ENCODE measurements at regions not wholly inside any gene's neighbourhood (a gene's known extent, or its start where the extent isn't known, plus 50 kb on each side); places are given as distances from the start of the nearest gene placed in this dataset.

- no peak for TF ChIP-seq CTCF (IDR thresholded peaks at IDR 0.05; ENCODE audit: extremely low read depth, insufficient read depth, missing control alignments)
- DNase-seq (ENCODE audit: low spot score) = no peak
- in situ Hi-C loops (cut with MboI; ENCODE audit: low pct_unique_long_range_greater_than_20kb, low sequenced_read_pairs, unreplicated experiment) = no loop called here
These were observed 1450.7 kb upstream of the SPRY2 start for GRCh38 chr13:81791641-81792040.

- no peak for DNase-seq (ENCODE audit: low spot score)
- TF ChIP-seq CTCF (IDR thresholded peaks at IDR 0.05; ENCODE audit: extremely low read depth, insufficient read depth, missing control alignments) = no peak
- in situ Hi-C loops (cut with MboI; ENCODE audit: low pct_unique_long_range_greater_than_20kb, low sequenced_read_pairs, unreplicated experiment) = no loop called here
These were observed 1440.5 kb upstream of the SPRY2 start for GRCh38 chr13:81781471-81781870.

- DNase-seq (ENCODE audit: low spot score) = no peak
- in situ Hi-C loops (cut with MboI; ENCODE audit: low pct_unique_long_range_greater_than_20kb, low sequenced_read_pairs, unreplicated experiment) = no loop called here
- TF ChIP-seq CTCF (IDR thresholded peaks at IDR 0.05; ENCODE audit: extremely low read depth, insufficient read depth, missing control alignments) = no peak
These were observed 1439.0 kb upstream of the SPRY2 start for GRCh38 chr13:81779876-81780275.

GRCh38 chr13:81778350-81778749 is 1437.4 kb upstream of the SPRY2 start:
- no peak for TF ChIP-seq CTCF (IDR thresholded peaks at IDR 0.05; ENCODE audit: extremely low read depth, insufficient read depth, missing control alignments)
- DNase-seq (ENCODE audit: low spot score) = no peak
- in situ Hi-C loops (cut with MboI; ENCODE audit: low pct_unique_long_range_greater_than_20kb, low sequenced_read_pairs, unreplicated experiment) = no loop called here

- DNase-seq (ENCODE audit: low spot score) = no peak
- TF ChIP-seq CTCF (IDR thresholded peaks at IDR 0.05; ENCODE audit: extremely low read depth, insufficient read depth, missing control alignments) = no peak
- in situ Hi-C loops (cut with MboI; ENCODE audit: low pct_unique_long_range_greater_than_20kb, low sequenced_read_pairs, unreplicated experiment) = no loop called here
These were observed 1432.3 kb upstream of the SPRY2 start for GRCh38 chr13:81773263-81773662.

GRCh38 chr13:81771951-81772350 is 1431.0 kb upstream of the SPRY2 start:
- in situ Hi-C loops (cut with MboI; ENCODE audit: low pct_unique_long_range_greater_than_20kb, low sequenced_read_pairs, unreplicated experiment) = no loop called here
- no peak for TF ChIP-seq CTCF (IDR thresholded peaks at IDR 0.05; ENCODE audit: extremely low read depth, insufficient read depth, missing control alignments)
- DNase-seq (ENCODE audit: low spot score) = no peak
